GM12878 (cell line): ENCODE measurements at regions not wholly inside any gene's neighbourhood (a gene's known extent, or its start where the extent isn't known, plus 50 kb on each side); places are given as distances from the start of the nearest gene placed in this dataset.

Experiments
- ATAC-seq: fragments of 200-7000 bp; cut with Tn5 transposase; 3 replicates; pipeline ENCODE4 v1.9.1; 2020; ENCODE audit warnings: mild to moderate bottlenecking, moderate library complexity
- BruUV-seq: library from RNA; stranded (reverse); fragments of 400-500 nt; replicated peaks from 2 replicates; lab custom pipeline; 2021; lab: Mats Ljungman, UMichigan
- CTCF ChIA-PET: fragments of 300-600 bp; sonication (Branson Sonifier 250); formaldehyde crosslinking; extraction: SDS; loops from one replicate; lab custom pipeline; 2021; ENCODE audit warnings: inconsistent platforms; lab: Yijun Ruan, JAX
- POLR2A ChIA-PET: fragments of 350-600 bp; formaldehyde crosslinking; extraction: SDS; loops from one replicate; lab custom pipeline; 2021; ENCODE audit warnings: inconsistent platforms; lab: Charles Lee
- RAD21 ChIA-PET: fragments of 300-600 bp; sonication (Branson Sonifier 250); formaldehyde crosslinking; loops from one replicate; lab custom pipeline; 2023; ENCODE audit warnings: antibody characterized with exemption; ENCODE audit not compliant: unreplicated experiment; lab: Charles Lee
- SMC1A ChIA-PET: fragments of 300-600 bp; sonication (Branson Sonifier 250); formaldehyde crosslinking; loops from one replicate; lab custom pipeline; 2023; ENCODE audit not compliant: unreplicated experiment, uncharacterized antibody; lab: Charles Lee
- DNase-seq: peaks from one replicate; pipeline ENCODE4 v3.0.0-alpha.2; 2011; ENCODE audit warnings: low read depth, low spot score
- FAIRE-seq: peaks from 3 replicates; lab custom pipeline; 2011; peaks lifted over from hg19 to GRCh38; lab: Jason Lieb, UNC
- H2AFZ ChIP-seq: 2 replicates; pipeline ENCODE4 v1.6.0; 2011; ENCODE audit warnings: low read depth, low read length, control low read depth; ENCODE audit not compliant: control insufficient read depth
- H3K27ac ChIP-seq: 2 replicates; pipeline ENCODE4 v1.5.1; 2011; ENCODE audit warnings: control low read depth; ENCODE audit not compliant: control insufficient read depth, insufficient read depth
- H3K27me3 ChIP-seq, 2 experiments: replicated peaks in 1 of 2; 2 replicates each; pipeline versions ENCODE4 v1.6.0 to v1.6.1; 2011; ENCODE audit warnings: low read length in 1 of 2; ENCODE audit not compliant: control insufficient read depth in 2 of 2, insufficient read depth in 2 of 2
- H3K36me3 ChIP-seq, 2 experiments: 2 replicates each; pipeline ENCODE4 v1.5.1; 2011; ENCODE audit warnings: low read length in 1 of 2; ENCODE audit not compliant: control insufficient read depth in 2 of 2, insufficient read depth in 2 of 2
- H3K4me1 ChIP-seq: 2 replicates; pipeline ENCODE4 v1.6.1; 2011; ENCODE audit warnings: mild to moderate bottlenecking, low read length, moderate library complexity, mixed read lengths; ENCODE audit not compliant: control insufficient read depth, insufficient read depth
- H3K4me2 ChIP-seq: 2 replicates; pipeline ENCODE4 v1.6.0; 2011; ENCODE audit warnings: control low read depth; ENCODE audit not compliant: control insufficient read depth, insufficient read depth
- H3K4me3 ChIP-seq: fragments of 200-600 bp; sonication (generic); 2 replicates; pipeline ENCODE4 v1.5.1; 2016
- H3K79me2 ChIP-seq: 2 replicates; pipeline ENCODE4 v1.6.0; 2011; ENCODE audit warnings: low read length; ENCODE audit not compliant: control insufficient read depth, insufficient read depth
- H3K9ac ChIP-seq: 2 replicates; pipeline ENCODE4 v1.8.0; 2011; ENCODE audit warnings: low read length, control low read depth, mixed read lengths; ENCODE audit not compliant: control insufficient read depth, insufficient read depth
- H3K9me3 ChIP-seq: replicated peaks from 3 replicates; pipeline ENCODE4 v1.5.1; 2011; ENCODE audit warnings: mild to moderate bottlenecking, low read length; ENCODE audit not compliant: control insufficient read depth, insufficient read depth
- H4K20me1 ChIP-seq: 2 replicates; pipeline ENCODE4 v1.6.0; 2011; ENCODE audit not compliant: control insufficient read depth, insufficient read depth
- ATF7 ChIP-seq: fragments of 450-650 bp; IDR thresholded peaks from 2 replicates; pipeline ENCODE4 v1.6.1; 2016; ENCODE audit warnings: low read depth, mild to moderate bottlenecking
- CHD1 ChIP-seq: IDR thresholded peaks from 2 replicates; pipeline ENCODE4 v1.6.1; 2012; ENCODE audit warnings: low read depth, low read length, improper control_type of control experiment
- ESRRA ChIP-seq: IDR thresholded peaks from 2 replicates; pipeline ENCODE4 v1.6.1; 2012; ENCODE audit warnings: mild to moderate bottlenecking, low read length, improper control_type of control experiment
- ETV6 ChIP-seq, 2 experiments: fragments of 450-650 bp in 1 of 2; IDR thresholded peaks in 1 of 2; conservative IDR thresholded peaks in 1 of 2; 2 replicates each; pipeline ENCODE4 v1.6.1; 2014; ENCODE audit warnings: antibody characterized with exemption in 1 of 2, borderline replicate concordance in 1 of 2, low read depth in 1 of 2, mild to moderate bottlenecking in 1 of 2, moderate library complexity in 1 of 2
- PML ChIP-seq: IDR thresholded peaks from 2 replicates; pipeline ENCODE4 v1.6.1; 2012; ENCODE audit warnings: low read length, inconsistent platforms
- RAD51 ChIP-seq: fragments of 450-650 bp; IDR thresholded peaks from 2 replicates; pipeline ENCODE4 v1.6.1; 2016; ENCODE audit warnings: moderate library complexity, mild to moderate bottlenecking, inconsistent platforms
- RBBP5 ChIP-seq: fragments of 200-600 bp; sonication (generic); conservative IDR thresholded peaks from 2 replicates; pipeline ENCODE4 v1.6.1; 2016
- TCF12 ChIP-seq: IDR thresholded peaks from 2 replicates; pipeline ENCODE4 v1.6.1; 2011; ENCODE audit warnings: low read depth, mild to moderate bottlenecking, low read length
- ZNF622 ChIP-seq: fragments of 450-650 bp; IDR thresholded peaks from 2 replicates; pipeline ENCODE4 v1.6.1; 2017; ENCODE audit warnings: mild to moderate bottlenecking, inconsistent platforms
- ZNF687 ChIP-seq: fragments of 450-650 bp; IDR thresholded peaks from 2 replicates; pipeline ENCODE4 v1.6.1; 2017; ENCODE audit warnings: mild to moderate bottlenecking, moderate library complexity
- ZZZ3 ChIP-seq: IDR thresholded peaks from 2 replicates; pipeline ENCODE4 v1.6.1; 2011; ENCODE audit warnings: low read depth; ENCODE audit not compliant: control insufficient read depth, insufficient read length
- in situ Hi-C: fragments of 300-500 bp; cut with MboI; formaldehyde crosslinking; loops from 9 replicates; pipeline ENCODE4 v1.14.3; 2018; ENCODE audit warnings: mixed read lengths
- intact Hi-C: fragments of 100-400 bp; cut with micrococcal nuclease; formaldehyde crosslinking; loops from one replicate; pipeline ENCODE4 v1.14.2; 2022; ENCODE audit not compliant: unreplicated experiment

GRCh38 chr12:75704208-75704607 is 192.8 kb upstream of the KRR1 start (continued):
- TF ChIP-seq ZNF687 (no peak), ZNF622 (no peak), ETV6 (conservative IDR thresholded peaks at IDR 0.05 in 1 of 2, IDR thresholded peaks at IDR 0.05 in 1 of 2; ENCODE audit: borderline replicate concordance in 1 of 2, low read depth in 1 of 2) (no peak), ATF7 (no peak), RBBP5 (no peak), TCF12 (no peak), PML (no peak), ZZZ3 (no peak)
- TF ChIP-seq, all 136 proteins: peak for 0

- TF ChIP-seq ESRRA = no peak
- TF ChIP-seq CHD1 = no peak
- TF ChIP-seq RAD51 = no peak
- H3K4me3 ChIP-seq = no peak overlapping the region
- POLR2A ChIA-PET = interaction anchor here (1.1 kb wide), 1 partner anchor 9 kb away, joined by 3 read pairs; no protein-coding TSS in a partner anchor
These were observed 191.7 kb upstream of the KRR1 start for GRCh38 chr12:75703131-75703530.

More at GRCh38 chr12:75703131-75703530, 191.7 kb upstream of the KRR1 start:
- no peaks in the 10 kb centered on the region for H3K27me3 ChIP-seq
- H4K20me1 ChIP-seq = no peaks in the 10 kb centered on the region
- H3K4me2 ChIP-seq = no peak overlapping the region
- no peak overlapping the region for H3K27ac ChIP-seq
- ChIA-PET CTCF (interaction anchor here (1.6 kb wide), 2 partner anchors 9 to 14 kb away, joined by 3 to 5 read pairs; no protein-coding TSS in a partner anchor), RAD21 (no interaction called here), SMC1A (interaction anchor here (1.3 to 1.4 kb wide), 2 partner anchors 80 to 160 kb away, joined by 3 read pairs; no protein-coding TSS in a partner anchor)
- H3K9me3 ChIP-seq = no peaks in the 10 kb centered on the region
- no peak for ATAC-seq
- no peaks in the 10 kb centered on the region for H3K79me2 ChIP-seq
- H3K36me3 ChIP-seq = no peaks in the 10 kb centered on the region
- DNase-seq = no peak
- intact Hi-C loops (no loop called here), in situ Hi-C loops (no loop called here)
- H3K4me1 ChIP-seq = no peaks in the 10 kb centered on the region
- no peak overlapping the region; the same call in 1 of the 2 replicates for H2AFZ ChIP-seq
- no peak overlapping the region for H3K9ac ChIP-seq
- BruUV-seq = no TSS peak
- no peak for FAIRE-seq
